CD4-positive, alpha-beta T cell treated with Interleukin-21 for 1 hour (primary cell): ENCODE measurements at regions not wholly inside any gene's neighbourhood (a gene's known extent, or its start where the extent isn't known, plus 50 kb on each side); places are given as distances from the start of the nearest gene placed in this dataset.
A peak's percentile ranks its signal among the peaks of the same experiment; 100 is the strongest.

Experiments used
- DNase-seq: peaks from one replicate; pipeline ENCODE4 v3.0.0-alpha.2; 2020

- DNase-seq, result no peak
These were observed 1036.1 kb downstream of the MCTP2 start for GRCh38 chr15:95267481-95267880.

DNA sequence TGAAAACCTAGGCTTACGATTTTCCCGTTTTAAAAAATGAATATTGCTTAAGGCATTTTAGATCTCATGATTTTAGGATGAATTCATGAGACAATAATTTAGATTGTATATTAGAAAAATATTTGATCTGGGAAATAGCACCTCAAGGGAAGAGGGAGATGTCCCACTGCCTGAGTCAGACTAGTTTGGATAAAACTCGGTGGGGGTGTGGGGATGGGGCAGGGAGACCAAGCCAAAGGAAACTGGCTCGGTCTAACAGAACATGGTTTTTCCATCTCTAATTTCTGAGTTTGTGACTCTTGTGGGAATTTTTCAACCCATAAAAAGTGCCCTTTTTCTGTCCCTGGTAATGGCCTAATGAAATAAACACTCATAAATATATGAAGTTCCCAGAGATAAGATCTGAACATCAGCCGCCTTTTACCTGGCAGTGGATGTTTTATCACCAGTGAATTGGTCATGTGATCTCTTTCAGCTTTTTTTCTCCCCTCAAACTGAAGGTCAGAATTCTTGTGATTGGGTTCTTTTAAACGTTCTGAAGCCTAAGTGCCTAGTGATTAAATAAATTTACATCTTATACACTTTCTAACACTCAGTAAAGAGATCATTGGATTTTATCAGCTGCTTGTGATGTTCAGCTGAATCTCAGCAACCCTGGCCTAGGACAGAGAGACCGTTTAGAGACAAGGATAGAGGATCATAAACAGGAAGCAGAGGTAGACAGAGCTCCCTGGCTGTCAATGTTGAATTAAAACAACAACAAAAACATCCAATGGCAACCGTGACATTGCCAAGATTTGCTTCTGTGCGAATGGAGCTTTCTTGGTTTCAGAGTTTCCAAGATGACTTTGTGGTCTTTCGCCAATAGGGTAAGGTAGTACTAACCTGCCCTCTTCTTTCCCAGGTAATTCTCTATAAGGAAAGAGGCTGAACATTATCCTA lies 1038.2 kb downstream of the MCTP2 start:
- no peak for DNase-seq

DNA sequence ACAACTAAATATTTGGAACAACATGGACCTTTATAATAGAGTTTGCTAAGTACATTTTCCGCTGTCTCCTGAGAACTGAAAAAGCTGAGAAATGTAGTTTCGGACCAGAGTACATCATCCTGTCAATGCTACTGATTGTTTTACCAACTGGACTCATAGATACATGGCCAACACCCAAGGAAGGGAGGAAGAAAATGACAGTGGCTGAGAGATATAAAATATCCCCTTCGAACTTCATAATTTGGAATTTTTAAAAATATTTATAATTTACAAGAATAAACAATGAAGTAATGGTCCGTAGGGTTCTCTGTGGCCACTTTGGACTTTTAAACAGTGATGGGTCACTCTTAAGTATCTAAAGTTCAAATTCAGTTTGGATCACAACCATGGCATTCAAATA lies 1042.7 kb downstream of the MCTP2 start:
- no peak for DNase-seq

- no peak for DNase-seq
These were observed 1045.9 kb downstream of the MCTP2 start for GRCh38 chr15:95277266-95277665.

- DNase-seq, result no peak
These were observed 1047.3 kb downstream of the MCTP2 start for GRCh38 chr15:95278532-95279245.

DNA sequence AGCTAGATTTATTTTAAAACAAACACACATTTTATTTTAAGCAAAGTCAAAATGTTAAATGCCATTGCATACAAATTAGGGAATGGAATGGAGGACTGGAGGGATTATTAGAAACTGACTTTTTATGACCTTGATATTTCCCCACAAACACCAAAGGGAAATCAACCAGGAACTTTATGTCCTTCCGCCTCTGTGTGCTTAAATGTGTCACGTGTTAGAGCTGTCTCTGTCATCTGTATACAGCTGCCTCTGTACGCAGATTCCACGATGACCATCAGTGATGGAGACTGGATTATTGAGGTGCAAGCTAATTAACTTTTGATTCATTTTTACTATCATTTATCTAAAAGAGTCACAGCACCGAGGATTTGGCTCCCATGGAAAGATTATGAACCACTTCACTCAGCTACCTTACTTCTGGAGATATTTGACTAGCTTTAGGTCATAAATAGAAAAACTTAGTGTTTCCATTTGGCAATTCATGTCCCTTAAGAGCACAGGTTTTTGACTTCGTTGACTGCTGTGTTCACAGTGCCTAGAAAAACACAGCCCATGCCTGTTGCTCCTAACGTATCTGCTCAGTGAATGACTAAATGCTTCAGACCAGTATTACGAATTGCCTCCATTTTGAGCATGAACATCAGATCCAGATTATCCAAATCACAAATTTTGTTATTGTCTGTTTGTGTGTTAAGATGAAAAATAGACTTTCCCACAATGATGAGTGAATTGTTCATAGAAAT lies 1048.1 kb downstream of the MCTP2 start:
- no peak for DNase-seq

DNA sequence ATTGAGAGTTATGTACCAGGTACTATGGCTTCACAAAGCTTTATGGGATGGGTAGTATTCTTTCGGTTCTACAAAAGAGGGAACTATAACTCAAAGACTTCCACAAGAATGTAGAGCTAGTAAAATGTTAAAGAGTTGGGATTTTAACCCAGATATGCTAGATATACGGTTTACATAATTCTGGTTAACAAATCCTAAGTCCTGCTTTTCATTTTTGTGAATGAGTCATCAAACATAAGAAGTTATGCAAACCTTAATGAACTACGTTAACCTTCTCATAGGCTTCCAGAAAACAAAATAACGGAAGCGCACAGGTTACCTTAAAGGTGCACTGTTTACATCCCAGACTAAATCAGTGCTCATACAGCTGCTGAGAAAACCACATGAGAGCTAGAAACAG lies 1049.3 kb downstream of the MCTP2 start:
- DNase-seq, result no peak

DNA sequence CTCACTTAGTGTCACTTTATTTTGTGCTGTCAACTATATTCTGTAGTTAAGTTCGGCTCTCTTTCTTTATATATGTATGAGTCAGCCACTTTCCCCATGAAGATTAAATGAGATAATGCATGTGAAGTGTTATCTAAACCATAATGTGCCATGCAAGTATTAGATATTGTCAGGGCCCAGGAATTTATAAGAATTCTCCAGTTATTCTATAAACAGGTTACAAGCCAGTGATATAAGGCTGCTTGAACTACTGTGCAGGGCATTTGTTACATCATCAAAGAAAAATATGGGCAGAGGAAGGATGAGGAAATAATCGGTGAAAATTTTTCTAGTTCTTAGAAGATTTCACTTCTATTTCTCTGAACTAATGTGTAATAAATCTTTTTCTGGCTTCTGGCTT lies 1049.0 kb upstream of the NR2F2 start:
- DNase-seq, result no peak

- no peak for DNase-seq
These were observed 1046.0 kb upstream of the NR2F2 start for GRCh38 chr15:95284492-95284891.

- DNase-seq, result peak; percentile 4
These were observed 1045.5 kb upstream of the NR2F2 start for GRCh38 chr15:95284933-95285421.

- DNase-seq, result no peak
These were observed 1044.1 kb upstream of the NR2F2 start for GRCh38 chr15:95286352-95286880.

- no peak for DNase-seq
These were observed 1042.8 kb upstream of the NR2F2 start for GRCh38 chr15:95287720-95288103.

GRCh38 chr15:95288626-95289025 lies 1041.9 kb upstream of the NR2F2 start:
- DNase-seq, result no peak

GRCh38 chr15:95290176-95290974 lies 1040.1 kb upstream of the NR2F2 start:
- no peak for DNase-seq

GRCh38 chr15:95291898-95292472 lies 1038.5 kb upstream of the NR2F2 start:
- peak; percentile 24 for DNase-seq

DNA sequence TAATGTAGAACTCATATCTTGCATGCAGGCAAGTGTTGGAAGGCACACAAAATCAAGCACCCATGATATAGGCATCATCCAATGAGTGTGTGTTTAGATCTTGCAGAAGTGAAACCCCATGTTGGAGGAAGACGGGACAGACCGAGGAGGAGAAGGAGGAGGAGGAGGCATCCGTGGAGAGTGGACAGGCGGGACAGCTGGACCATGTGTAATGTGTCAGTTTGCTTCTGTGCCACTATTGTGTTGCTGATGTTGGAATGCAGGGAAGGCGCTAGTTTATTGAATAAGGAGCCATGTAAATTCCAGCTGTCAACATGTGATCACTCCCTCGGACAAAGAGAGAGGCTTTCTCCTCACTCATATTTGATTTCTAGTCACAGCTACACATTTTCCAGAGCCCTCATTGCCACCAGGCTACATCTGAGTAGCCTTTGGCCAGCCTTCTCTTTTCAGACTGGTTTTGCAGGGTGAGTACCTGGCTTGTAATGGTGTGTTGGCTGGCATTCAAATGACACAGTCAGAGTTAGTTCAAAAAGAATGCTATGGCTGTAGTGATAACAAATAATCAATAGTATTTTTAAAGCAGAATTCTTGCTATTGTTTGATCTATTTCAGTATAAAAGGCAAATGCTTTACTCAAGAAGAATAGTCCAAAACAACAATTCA lies 1037.6 kb upstream of the NR2F2 start:
- no peak for DNase-seq

DNA sequence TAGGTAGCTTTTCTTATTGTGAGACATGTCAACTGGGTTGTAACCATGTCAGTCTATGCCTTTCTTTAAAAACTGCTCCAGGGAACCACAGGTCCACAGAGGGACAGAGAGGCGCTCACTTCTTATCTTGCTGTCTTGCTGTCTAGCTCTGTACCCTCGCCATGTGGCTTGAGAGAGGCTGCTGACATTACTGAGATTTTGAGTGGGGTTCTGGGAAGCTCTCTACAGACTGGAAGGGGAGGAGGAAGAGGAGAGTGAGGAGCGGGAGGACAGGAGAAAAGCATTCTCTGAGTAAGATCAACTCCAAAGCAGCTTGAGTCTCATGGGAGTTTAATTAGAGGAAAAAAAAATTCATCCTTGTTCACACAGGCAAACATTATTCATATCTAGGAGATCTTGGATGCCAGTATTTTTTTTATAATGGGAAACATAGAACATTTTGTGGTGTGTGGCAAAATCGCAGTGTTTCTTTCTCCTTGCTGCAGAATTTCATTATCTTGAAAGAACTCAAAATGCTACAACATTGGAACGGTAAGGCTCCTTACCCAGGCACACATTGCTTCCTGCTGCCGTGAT lies 1037.0 kb upstream of the NR2F2 start:
- DNase-seq, result no peak

DNA sequence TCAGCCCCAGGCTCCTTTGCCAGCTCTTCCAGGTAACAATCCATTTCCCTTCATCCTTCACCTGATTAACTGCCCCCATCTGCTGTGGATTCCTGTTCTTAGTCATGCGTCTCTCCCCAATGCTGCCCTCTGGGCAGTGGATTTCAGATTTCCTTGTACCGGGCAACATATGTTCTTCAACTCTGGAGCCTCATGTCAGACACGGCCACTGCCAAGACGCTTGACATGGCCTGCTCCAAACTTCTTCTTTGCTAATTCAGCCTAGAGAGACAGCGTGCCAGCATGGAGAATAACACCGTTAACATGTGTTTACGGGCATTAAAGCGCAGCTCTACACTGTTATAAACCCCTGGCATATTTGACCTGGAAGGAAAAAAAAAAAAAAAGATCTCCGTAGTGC lies 1035.1 kb upstream of the NR2F2 start:
- DNase-seq, result no peak

- no peak for DNase-seq
These were observed 1034.4 kb upstream of the NR2F2 start for GRCh38 chr15:95295896-95296625.

GRCh38 chr15:95296643-95297042 lies 1033.9 kb upstream of the NR2F2 start:
- no peak for DNase-seq
